ENCODE measurements at regions not wholly inside any gene's neighbourhood (a gene's known extent, or its start where the extent isn't known, plus 50 kb on each side); places are given as distances from the start of the nearest gene placed in this dataset.
A peak's percentile ranks its signal among the peaks of the same experiment; 100 is the strongest.

DNA sequence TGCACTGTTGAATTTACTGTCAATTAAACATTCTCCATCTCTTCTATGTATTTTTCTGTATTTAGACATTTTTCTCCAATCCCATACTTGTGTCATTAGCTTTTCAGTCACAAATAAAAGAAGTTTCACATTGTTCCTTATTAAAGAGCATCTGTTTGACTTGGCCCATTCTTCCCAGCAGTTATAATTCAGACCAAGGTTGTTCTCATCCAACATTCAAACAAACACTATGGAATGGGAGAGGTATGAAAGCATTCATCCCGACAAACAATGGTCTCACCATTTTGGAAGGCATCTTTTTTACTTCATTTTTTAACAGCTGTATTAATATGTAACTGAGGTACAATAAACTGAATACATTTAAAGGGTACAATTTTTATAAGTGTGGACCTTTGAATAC, 208.8 kb upstream of the MAF start:
- DNase-seq: no peak

DNA sequence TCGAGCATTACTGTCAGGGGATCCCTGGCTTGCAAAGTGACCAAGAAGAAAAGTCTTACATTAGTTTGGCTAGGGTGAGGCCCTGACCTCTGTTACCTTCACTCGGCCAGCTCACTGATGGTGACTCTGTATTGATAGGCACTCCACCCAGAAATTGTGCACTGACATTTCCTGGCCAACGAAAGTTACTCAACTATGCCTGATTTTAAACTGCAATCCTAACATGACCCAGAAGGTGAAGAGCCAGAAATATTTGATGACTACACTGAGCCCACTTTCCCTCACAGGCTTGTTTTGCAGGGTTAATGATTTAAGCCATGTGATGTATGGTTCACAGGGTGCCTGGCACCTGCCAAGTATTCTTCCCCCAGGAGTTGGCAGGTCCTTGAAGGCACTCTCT, 208.2 kb upstream of the MAF start:
- no peak for DNase-seq

DNA sequence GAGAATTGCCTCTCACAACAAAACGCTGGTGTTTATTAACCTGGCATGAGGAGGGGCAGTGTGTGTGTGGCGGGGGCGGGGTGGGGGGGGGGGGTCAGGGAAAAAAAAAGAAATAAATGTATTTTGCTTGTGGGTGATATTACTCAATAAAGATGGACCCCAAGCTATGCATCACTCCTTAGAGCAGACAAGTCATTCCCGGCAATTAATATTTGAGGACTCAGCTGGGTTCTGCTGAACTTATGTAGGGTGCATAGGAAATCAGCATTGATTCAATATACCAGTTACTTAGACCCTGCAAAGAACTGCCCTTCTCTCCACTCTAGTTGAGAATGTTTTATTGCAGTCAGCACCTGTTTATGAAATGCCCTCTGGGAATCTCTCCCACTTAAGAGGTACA, 206.2 kb upstream of the MAF start:
- no peak for DNase-seq

- no peak for DNase-seq
Measured at GRCh38 chr16:79805621-79806020, 205.1 kb upstream of the MAF start.

- no peak for DNase-seq
Measured at GRCh38 chr16:79801646-79802045, 201.1 kb upstream of the MAF start.

DNA sequence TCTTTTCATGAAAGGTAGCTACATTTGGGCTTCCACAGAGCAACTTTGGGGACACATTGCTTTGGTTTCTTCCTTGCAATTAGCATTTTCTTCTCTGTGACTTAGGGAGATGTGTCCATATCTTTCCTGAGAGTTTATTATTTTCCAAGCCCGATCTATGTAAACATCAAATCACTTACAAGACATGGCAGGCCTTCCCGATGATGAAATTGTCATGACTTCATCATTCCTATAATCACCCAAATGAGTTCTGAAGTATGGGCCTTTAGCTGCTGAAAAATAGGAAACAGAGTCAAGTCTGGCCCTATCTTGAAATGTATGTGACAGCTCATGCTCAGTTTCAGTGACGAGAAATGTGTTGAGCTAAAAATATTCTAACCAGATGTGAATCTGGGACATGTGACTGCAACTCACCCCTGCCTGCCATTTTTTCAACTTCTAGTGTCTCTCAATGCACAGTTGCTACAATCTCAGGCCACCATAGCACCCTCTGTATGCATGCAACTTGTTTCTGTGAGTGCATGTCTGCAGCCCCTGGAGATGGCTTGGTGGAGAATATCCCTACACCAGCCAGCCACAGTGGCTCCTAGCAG, 199.6 kb upstream of the MAF start:
- DNase-seq: no peak

- DNase-seq: no peak
Measured at GRCh38 chr16:79798416-79799053, 198.0 kb upstream of the MAF start.

GRCh38 chr16:79797486-79797885, 196.9 kb upstream of the MAF start:
- no peak for DNase-seq

- DNase-seq: no peak
Measured at GRCh38 chr16:79795556-79795955, 195.0 kb upstream of the MAF start.

- no peak for DNase-seq
Measured at GRCh38 chr16:79794941-79795340, 194.4 kb upstream of the MAF start.

- DNase-seq: no peak
Measured at GRCh38 chr16:79792664-79793351, 192.3 kb upstream of the MAF start.

GRCh38 chr16:79792076-79792475, 191.5 kb upstream of the MAF start:
- DNase-seq: no peak

DNA sequence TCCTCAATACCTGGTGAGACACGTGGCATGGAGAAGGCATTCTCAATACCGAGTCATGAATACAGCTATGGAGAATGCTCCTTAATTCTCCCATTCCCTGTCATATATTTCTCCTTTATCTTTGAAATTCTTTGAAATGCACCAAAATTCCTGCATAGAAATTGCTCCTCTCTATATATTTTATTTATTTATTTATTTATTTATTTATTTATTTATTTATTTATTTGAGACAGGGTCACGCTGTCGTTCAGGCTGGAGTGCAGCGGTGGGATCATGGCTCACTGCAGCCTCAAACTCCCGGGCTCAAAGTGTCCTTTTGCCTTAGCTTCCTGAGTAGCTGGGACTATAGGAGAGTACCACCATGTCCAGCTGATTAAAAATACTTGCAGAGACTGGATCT, 190.3 kb upstream of the MAF start:
- no peak for DNase-seq

DNA sequence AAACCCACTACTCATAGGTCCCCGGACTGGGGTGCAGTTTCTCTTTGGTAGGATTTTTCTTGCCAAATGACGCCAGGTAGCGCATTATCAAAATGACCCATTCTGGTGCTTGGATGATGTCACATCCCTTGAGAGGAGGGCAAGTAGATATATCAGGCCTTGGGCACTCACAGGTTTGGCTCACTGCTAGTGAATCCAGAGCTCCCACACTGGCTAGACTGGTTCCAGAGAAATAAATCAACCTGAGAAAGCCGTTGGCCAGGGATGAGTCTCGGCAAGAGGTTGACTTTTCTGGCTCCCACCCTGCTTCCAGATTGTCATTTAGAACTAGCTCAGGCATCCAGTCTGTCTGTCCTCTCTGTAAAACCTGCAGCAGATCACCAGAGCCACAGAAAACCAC, 188.4 kb upstream of the MAF start:
- no peak for DNase-seq

- DNase-seq: no peak
Measured at GRCh38 chr16:79786389-79786788, 185.9 kb upstream of the MAF start.

- no peak for DNase-seq
Measured at GRCh38 chr16:79784007-79784406, 183.5 kb upstream of the MAF start.

DNA sequence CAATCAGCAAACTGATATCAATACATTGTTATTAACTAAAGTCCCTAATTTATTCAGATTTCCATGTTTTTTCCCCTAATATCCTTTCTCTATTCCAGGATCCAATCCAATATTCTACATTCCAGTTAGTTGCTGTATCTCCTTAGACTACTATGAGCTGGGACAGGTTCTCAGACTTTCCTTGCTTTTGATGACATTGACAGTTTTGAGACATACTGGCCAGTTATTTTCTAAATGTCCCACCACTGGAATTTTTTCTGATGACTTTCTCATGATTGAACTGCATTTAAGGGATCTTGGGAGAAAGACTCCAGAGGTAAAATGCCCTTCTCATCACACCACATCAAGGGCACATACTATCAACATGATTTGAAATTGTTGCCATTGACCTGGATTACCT, 177.1 kb upstream of the MAF start:
- DNase-seq: no peak

GRCh38 chr16:79776243-79776847, 175.8 kb upstream of the MAF start:
- no peak for DNase-seq

DNA sequence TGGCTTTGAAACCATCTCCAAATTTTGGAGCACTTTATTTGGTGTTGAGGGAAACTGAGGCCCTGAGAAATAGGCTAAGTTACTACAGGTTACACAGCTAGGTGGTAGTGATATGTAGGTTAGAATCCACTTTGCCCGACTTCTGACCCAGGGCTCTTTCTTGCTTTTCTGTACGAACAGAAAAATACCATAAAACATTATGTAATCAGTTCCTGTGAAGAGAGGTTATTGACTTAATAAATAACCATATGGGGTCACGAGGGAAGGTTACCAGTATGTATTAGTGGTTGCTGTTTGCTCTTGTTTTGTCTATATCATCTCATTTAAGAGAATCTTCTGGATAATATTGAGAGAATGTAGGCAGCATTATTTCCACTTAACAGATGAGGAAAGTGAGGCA, 172.2 kb upstream of the MAF start:
- no peak for DNase-seq

DNA sequence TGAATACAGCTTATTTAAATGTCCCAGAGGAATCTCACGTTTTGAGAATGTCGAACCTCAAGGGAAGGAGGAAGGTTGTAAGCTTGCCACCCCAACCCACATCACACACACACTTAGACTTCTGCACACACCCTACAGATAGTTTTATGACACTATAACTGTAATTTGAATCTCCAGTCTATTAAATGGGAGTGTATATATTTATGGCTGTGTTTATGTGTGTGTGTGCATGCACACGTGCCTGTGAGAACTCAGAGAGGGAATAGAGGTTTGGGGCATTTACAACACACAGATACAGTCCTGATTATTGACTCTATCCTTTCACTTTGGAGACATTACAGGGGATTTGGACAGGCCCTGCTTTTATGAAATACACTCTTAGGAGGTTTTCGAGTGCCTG, 171.5 kb upstream of the MAF start:
- no peak for DNase-seq

DNA sequence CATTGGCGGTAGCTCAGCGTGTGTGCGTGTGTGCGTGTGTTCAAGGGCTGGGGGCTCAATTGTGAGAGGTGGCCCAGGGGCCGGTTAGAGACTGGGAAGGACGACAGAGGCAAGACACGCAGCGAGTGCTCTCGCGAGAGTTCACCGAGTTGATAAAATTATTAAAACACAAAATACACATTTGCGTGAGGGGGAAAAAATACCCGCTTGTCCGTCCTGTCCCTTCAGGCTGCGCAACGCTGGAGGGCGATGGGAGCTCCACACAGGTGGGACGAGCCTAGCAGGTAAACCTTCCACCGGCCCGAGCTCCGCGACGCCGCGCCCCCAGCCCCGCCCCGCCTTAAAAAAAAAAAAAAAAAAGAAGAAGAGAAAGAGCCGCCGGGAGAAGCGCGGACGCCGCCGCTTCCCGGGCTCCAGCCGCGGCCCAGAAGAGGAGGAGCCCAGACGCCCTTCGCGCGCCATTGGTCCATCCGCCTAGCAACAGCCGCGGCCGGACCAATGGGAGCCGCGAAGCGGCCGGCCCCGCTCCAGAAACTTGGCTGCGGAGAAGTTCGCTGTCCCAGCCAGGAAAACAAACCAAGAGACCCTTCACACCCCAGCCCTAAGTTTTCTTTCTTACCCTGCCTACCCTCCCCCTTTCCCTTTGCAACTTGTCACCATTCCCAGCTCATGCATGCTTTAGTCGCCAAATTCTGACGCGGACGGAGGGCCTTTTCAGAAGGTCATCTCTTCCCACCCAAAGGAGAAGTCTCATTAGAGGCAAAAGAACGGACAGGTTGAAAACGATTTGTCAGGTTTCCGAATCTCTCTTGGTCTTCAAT, 169.9 kb upstream of the MAF start:
- peak; percentile 93 for DNase-seq

GRCh38 chr16:79769928-79770243, 169.3 kb upstream of the MAF start:
- DNase-seq: no peak

DNA sequence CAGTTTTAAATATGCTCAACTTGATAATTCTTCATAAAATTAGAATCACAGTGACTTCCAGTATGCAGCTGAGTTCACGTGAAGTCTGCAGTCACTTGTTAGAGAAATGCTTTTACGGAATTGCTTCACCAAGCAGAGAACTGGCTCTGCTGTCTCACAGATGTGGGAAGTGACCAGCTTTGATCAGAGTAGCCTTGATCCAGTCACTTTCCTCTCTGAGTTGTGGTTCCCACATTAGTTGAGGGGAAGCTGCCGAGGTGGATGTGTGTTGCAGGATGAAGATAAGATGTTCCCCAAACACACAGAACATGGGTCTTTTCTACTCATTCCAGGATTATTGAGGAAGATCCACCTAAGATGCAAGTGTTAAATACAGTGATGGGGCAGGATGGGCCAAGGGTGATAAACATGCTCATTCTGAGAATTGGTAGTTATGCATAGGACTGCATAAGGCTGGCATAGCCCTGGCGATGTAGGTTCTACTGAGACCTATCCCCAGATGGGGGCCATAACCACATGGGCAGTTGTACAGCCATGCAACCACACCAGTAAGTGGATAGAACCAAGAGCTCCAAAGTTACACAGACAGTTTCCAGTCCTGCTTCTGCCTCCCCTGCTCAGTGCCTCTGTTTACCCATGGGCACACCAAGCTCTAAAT, 168.9 kb upstream of the MAF start:
- no peak for DNase-seq

Data from right forelimb (tissue), 1 donor.